ENCODE measurements at regions not wholly inside any gene's neighbourhood (a gene's known extent, or its start where the extent isn't known, plus 50 kb on each side); places are given as distances from the start of the nearest gene placed in this dataset.
A peak's percentile ranks its signal among the peaks of the same experiment; 100 is the strongest.

GRCh38 chr6:26214803-26215584, 127.8 kb downstream of the HFE start:
- peak overlapping the region in 1 of 3 donors; percentile 83 for H3K4me3 ChIP-seq (ENCODE audit: low read length in 3 of 3)

GRCh38 chr6:26215585-26216358, 128.5 kb downstream of the HFE start:
- Histone ChIP-seq H3K27me3 (ENCODE audit: control insufficient read depth in 3 of 3, insufficient read depth in 3 of 3, low read length in 3 of 3) (peaks cover 43 to 76% (median 62%) of the 10 kb centered on the region in 3 donors), H3K9ac (ENCODE audit: low read depth in 1 of 3, low read length in 3 of 3) (peak overlapping the region; percentile 3 to 71 (median 17)), H3K4me1 (ENCODE audit: control insufficient read depth in 3 of 3, insufficient read depth in 3 of 3, low read length in 3 of 3) (peaks cover 12 to 15% (median 12%) of the 10 kb centered on the region in 3 donors), H3K36me3 (ENCODE audit: control insufficient read depth in 3 of 3, insufficient read depth in 3 of 3, low read length in 3 of 3) (no peaks in the 10 kb centered on the region), H3K9me3 (ENCODE audit: control insufficient read depth in 3 of 3, low read length in 3 of 3) (peaks cover 0 to 2% (median 0%) of the 10 kb centered on the region in 3 donors), H3K27ac (ENCODE audit: low read depth, low read length) (no peak overlapping the region), H3K4me3 (ENCODE audit: low read length in 3 of 3) (peak overlapping the region; percentile 22 to 83 (median 52))

More at GRCh38 chr6:26214803-26215584, 127.8 kb downstream of the HFE start:
- Histone ChIP-seq H3K4me1 (ENCODE audit: control insufficient read depth in 3 of 3, insufficient read depth in 3 of 3, low read length in 3 of 3) (peaks cover 12 to 15% (median 12%) of the 10 kb centered on the region in 3 donors), H3K9ac (ENCODE audit: low read depth in 1 of 3, low read length in 3 of 3) (no peak overlapping the region), H3K27me3 (ENCODE audit: control insufficient read depth in 3 of 3, insufficient read depth in 3 of 3, low read length in 3 of 3) (peaks cover 41 to 73% (median 56%) of the 10 kb centered on the region in 3 donors), H3K27ac (ENCODE audit: low read depth, low read length) (no peak overlapping the region), H3K9me3 (ENCODE audit: control insufficient read depth in 3 of 3, low read length in 3 of 3) (peaks cover 0 to 2% (median 0%) of the 10 kb centered on the region in 3 donors), H3K36me3 (ENCODE audit: control insufficient read depth in 3 of 3, insufficient read depth in 3 of 3, low read length in 3 of 3) (no peaks in the 10 kb centered on the region)

- peaks cover 0 to 2% (median 0%) of the 10 kb centered on the region in 3 donors for H3K9me3 ChIP-seq (ENCODE audit: control insufficient read depth in 3 of 3, low read length in 3 of 3)
- peaks cover 45 to 79% (median 62%) of the 10 kb centered on the region in 3 donors for H3K27me3 ChIP-seq (ENCODE audit: control insufficient read depth in 3 of 3, insufficient read depth in 3 of 3, low read length in 3 of 3)
- H3K27ac ChIP-seq (ENCODE audit: low read depth, low read length), result peak overlapping the region; percentile 73
- H3K36me3 ChIP-seq (ENCODE audit: control insufficient read depth in 3 of 3, insufficient read depth in 3 of 3, low read length in 3 of 3), result no peaks in the 10 kb centered on the region
- H3K4me1 ChIP-seq (ENCODE audit: control insufficient read depth in 3 of 3, insufficient read depth in 3 of 3, low read length in 3 of 3), result peaks cover 12 to 15% (median 12%) of the 10 kb centered on the region in 3 donors
- peak overlapping the region; percentile 61 to 83 (median 71) for H3K4me3 ChIP-seq (ENCODE audit: low read length in 3 of 3)
- peak overlapping the region; percentile 3 to 88 (median 74) for H3K9ac ChIP-seq (ENCODE audit: low read depth in 1 of 3, low read length in 3 of 3)
These were observed 129.2 kb downstream of the HFE start for GRCh38 chr6:26216359-26216885.

GRCh38 chr6:26216886-26217713, 129.9 kb downstream of the HFE start:
- H3K9ac ChIP-seq (ENCODE audit: low read depth in 1 of 3, low read length in 3 of 3), result peak overlapping the region; percentile 18 to 88 (median 74)
- no peaks in the 10 kb centered on the region for H3K36me3 ChIP-seq (ENCODE audit: control insufficient read depth in 3 of 3, insufficient read depth in 3 of 3, low read length in 3 of 3)
- peak overlapping the region; percentile 61 to 83 (median 71) for H3K4me3 ChIP-seq (ENCODE audit: low read length in 3 of 3)
- peaks cover 0 to 2% (median 0%) of the 10 kb centered on the region in 3 donors for H3K9me3 ChIP-seq (ENCODE audit: control insufficient read depth in 3 of 3, low read length in 3 of 3)
- peak overlapping the region; percentile 73 for H3K27ac ChIP-seq (ENCODE audit: low read depth, low read length)
- peaks cover 12 to 15% (median 12%) of the 10 kb centered on the region in 3 donors for H3K4me1 ChIP-seq (ENCODE audit: control insufficient read depth in 3 of 3, insufficient read depth in 3 of 3, low read length in 3 of 3)
- H3K27me3 ChIP-seq (ENCODE audit: control insufficient read depth in 3 of 3, insufficient read depth in 3 of 3, low read length in 3 of 3), result peaks cover 45 to 85% (median 67%) of the 10 kb centered on the region in 3 donors

GRCh38 chr6:26217714-26218075, 130.5 kb downstream of the HFE start:
- Histone ChIP-seq H3K4me3 (ENCODE audit: low read length in 3 of 3) (peak overlapping the region in 1 of 3 donors; percentile 83), H3K9ac (ENCODE audit: low read depth in 1 of 3, low read length in 3 of 3) (no peak overlapping the region), H3K27me3 (ENCODE audit: control insufficient read depth in 3 of 3, insufficient read depth in 3 of 3, low read length in 3 of 3) (peaks cover 45 to 89% (median 70%) of the 10 kb centered on the region in 3 donors), H3K27ac (ENCODE audit: low read depth, low read length) (peak overlapping the region; percentile 73), H3K9me3 (ENCODE audit: control insufficient read depth in 3 of 3, low read length in 3 of 3) (peaks cover 0 to 2% (median 0%) of the 10 kb centered on the region in 3 donors), H3K4me1 (ENCODE audit: control insufficient read depth in 3 of 3, insufficient read depth in 3 of 3, low read length in 3 of 3) (peaks cover 12 to 15% (median 12%) of the 10 kb centered on the region in 3 donors), H3K36me3 (ENCODE audit: control insufficient read depth in 3 of 3, insufficient read depth in 3 of 3, low read length in 3 of 3) (no peaks in the 10 kb centered on the region)

- Histone ChIP-seq H3K36me3 (ENCODE audit: control insufficient read depth in 3 of 3, insufficient read depth in 3 of 3, low read length in 3 of 3) (no peaks in the 10 kb centered on the region), H3K4me1 (ENCODE audit: control insufficient read depth in 3 of 3, insufficient read depth in 3 of 3, low read length in 3 of 3) (peaks cover 12 to 15% (median 15%) of the 10 kb centered on the region in 3 donors), H3K9me3 (ENCODE audit: control insufficient read depth in 3 of 3, low read length in 3 of 3) (peaks cover 0 to 2% (median 0%) of the 10 kb centered on the region in 3 donors), H3K4me3 (ENCODE audit: low read length in 3 of 3) (no peak overlapping the region), H3K27me3 (ENCODE audit: control insufficient read depth in 3 of 3, insufficient read depth in 3 of 3, low read length in 3 of 3) (peaks cover 48 to 90% (median 71%) of the 10 kb centered on the region in 3 donors), H3K27ac (ENCODE audit: low read depth, low read length) (no peak overlapping the region), H3K9ac (ENCODE audit: low read depth in 1 of 3, low read length in 3 of 3) (no peak overlapping the region)
These were observed 131.6 kb downstream of the HFE start for GRCh38 chr6:26218824-26219223.

- peaks cover 49 to 93% (median 77%) of the 10 kb centered on the region in 3 donors for H3K27me3 ChIP-seq (ENCODE audit: control insufficient read depth in 3 of 3, insufficient read depth in 3 of 3, low read length in 3 of 3)
- peaks cover 12 to 15% (median 15%) of the 10 kb centered on the region in 3 donors for H3K4me1 ChIP-seq (ENCODE audit: control insufficient read depth in 3 of 3, insufficient read depth in 3 of 3, low read length in 3 of 3)
- no peak overlapping the region for H3K4me3 ChIP-seq (ENCODE audit: low read length in 3 of 3)
- H3K9me3 ChIP-seq (ENCODE audit: control insufficient read depth in 3 of 3, low read length in 3 of 3), result peaks cover 2 to 4% (median 2%) of the 10 kb centered on the region in 3 donors
- no peak overlapping the region for H3K27ac ChIP-seq (ENCODE audit: low read depth, low read length)
- no peaks in the 10 kb centered on the region for H3K36me3 ChIP-seq (ENCODE audit: control insufficient read depth in 3 of 3, insufficient read depth in 3 of 3, low read length in 3 of 3)
- no peak overlapping the region for H3K9ac ChIP-seq (ENCODE audit: low read depth in 1 of 3, low read length in 3 of 3)
These were observed 133.1 kb downstream of the HFE start for GRCh38 chr6:26220145-26220970.

GRCh38 chr6:26221186-26221585, 134.0 kb downstream of the HFE start:
- Histone ChIP-seq H3K36me3 (ENCODE audit: control insufficient read depth in 3 of 3, insufficient read depth in 3 of 3, low read length in 3 of 3) (no peaks in the 10 kb centered on the region), H3K9me3 (ENCODE audit: control insufficient read depth in 3 of 3, low read length in 3 of 3) (peaks cover 2 to 4% (median 2%) of the 10 kb centered on the region in 3 donors), H3K4me1 (ENCODE audit: control insufficient read depth in 3 of 3, insufficient read depth in 3 of 3, low read length in 3 of 3) (peaks cover 9 to 14% (median 10%) of the 10 kb centered on the region in 3 donors), H3K4me3 (ENCODE audit: low read length in 3 of 3) (no peak overlapping the region), H3K27ac (ENCODE audit: low read depth, low read length) (no peak overlapping the region), H3K9ac (ENCODE audit: low read depth in 1 of 3, low read length in 3 of 3) (no peak overlapping the region), H3K27me3 (ENCODE audit: control insufficient read depth in 3 of 3, insufficient read depth in 3 of 3, low read length in 3 of 3) (peaks cover 44 to 93% (median 76%) of the 10 kb centered on the region in 3 donors)
